Ovary (tissue), 3 donors: ENCODE measurements at regions not wholly inside any gene's neighbourhood (a gene's known extent, or its start where the extent isn't known, plus 50 kb on each side); places are given as distances from the start of the nearest gene placed in this dataset.

Experiments
- EP300 ChIP-seq: sonication (generic); formaldehyde crosslinking; IDR thresholded peaks from one replicate; pipeline ENCODE4 v1.6.1; 2017; ENCODE audit warnings: antibody characterized with exemption
- POLR2A ChIP-seq: fragments of 450-650 bp; IDR thresholded peaks from one replicate; pipeline ENCODE4 v1.6.1; 2017; ENCODE audit warnings: antibody characterized with exemption, mild to moderate bottlenecking, moderate library complexity
- TF ChIP-seq, protein P1 (sequence below), 3 donors: fragments of 450-650 bp in 2 of 3; fragments of 200-600 bp in 1 of 3; IDR thresholded peaks; one replicate each; pipeline versions ENCODE4 v1.5.1 to v1.8.0; 2016 to 2022; ENCODE audit warnings: antibody characterized with exemption in 3 of 3, mild to moderate bottlenecking in 1 of 3
- donor health status: DM: no; HTN: no; CAD: no.

DNA sequence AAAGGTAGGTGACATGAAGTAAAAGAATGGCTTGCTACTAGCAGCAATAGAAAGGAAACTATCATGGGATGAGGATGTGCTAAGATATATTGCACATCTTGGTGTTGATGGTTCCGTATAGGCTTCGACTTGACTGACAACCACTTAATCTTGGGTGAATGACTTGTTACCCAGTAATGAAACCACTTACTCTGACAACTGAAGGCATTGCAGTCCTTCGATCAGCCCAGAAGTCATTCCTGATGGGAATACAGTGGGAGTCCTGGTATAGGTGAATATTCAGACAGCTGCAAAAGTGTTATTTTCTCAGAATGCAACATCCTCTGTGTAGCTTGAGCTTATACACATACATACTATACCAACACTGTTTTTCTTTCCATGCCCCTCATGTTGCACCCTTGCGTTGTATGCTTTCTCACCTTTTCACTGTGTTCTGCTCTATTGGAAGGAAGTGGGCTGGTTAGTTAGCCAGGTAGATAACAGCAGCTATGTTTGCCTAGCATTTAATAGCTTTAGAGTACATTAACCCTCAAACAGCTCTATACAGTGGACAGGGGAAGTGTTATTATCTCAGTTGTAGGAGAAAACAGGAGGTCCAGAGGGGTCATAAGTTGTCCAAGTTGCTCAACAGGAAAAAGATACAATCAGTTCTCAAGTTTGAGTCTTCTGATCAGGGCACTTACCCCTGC lies 376.5 kb downstream of the MFSD1 start:
- TF ChIP-seq, protein P1, sequence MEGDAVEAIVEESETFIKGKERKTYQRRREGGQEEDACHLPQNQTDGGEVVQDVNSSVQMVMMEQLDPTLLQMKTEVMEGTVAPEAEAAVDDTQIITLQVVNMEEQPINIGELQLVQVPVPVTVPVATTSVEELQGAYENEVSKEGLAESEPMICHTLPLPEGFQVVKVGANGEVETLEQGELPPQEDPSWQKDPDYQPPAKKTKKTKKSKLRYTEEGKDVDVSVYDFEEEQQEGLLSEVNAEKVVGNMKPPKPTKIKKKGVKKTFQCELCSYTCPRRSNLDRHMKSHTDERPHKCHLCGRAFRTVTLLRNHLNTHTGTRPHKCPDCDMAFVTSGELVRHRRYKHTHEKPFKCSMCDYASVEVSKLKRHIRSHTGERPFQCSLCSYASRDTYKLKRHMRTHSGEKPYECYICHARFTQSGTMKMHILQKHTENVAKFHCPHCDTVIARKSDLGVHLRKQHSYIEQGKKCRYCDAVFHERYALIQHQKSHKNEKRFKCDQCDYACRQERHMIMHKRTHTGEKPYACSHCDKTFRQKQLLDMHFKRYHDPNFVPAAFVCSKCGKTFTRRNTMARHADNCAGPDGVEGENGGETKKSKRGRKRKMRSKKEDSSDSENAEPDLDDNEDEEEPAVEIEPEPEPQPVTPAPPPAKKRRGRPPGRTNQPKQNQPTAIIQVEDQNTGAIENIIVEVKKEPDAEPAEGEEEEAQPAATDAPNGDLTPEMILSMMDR (IDR thresholded peaks at IDR 0.05), result no peak
- TF ChIP-seq EP300 (no peak), POLR2A (no peak)
